CD14-positive monocyte (primary cell): ENCODE measurements at regions not wholly inside any gene's neighbourhood (a gene's known extent, or its start where the extent isn't known, plus 50 kb on each side); places are given as distances from the start of the nearest gene placed in this dataset.

Source experiments
- DNase-seq, 3 donors: peaks; one replicate each; pipeline ENCODE4 v3.0.0-alpha.2; 2011 to 2022
- H2AFZ ChIP-seq: 2 replicates; pipeline ENCODE4 v1.6.0; 2012; ENCODE audit warnings: mild to moderate bottlenecking, low read depth, low read length, inconsistent platforms; ENCODE audit not compliant: insufficient read depth, poor library complexity, severe bottlenecking
- H3K27ac ChIP-seq, 2 donors: 1 replicate in 1 of 2; 2 replicates in 1 of 2; pipeline ENCODE4 v1.5.1; 2012 to 2013; ENCODE audit warnings: low read length in 2 of 2, control low read depth in 1 of 2, inconsistent platforms in 1 of 2, low read depth in 1 of 2, mild to moderate bottlenecking in 1 of 2
- H3K27me3 ChIP-seq, 2 donors: one replicate each; pipeline versions ENCODE4 v1.6.0 to v1.6.1; 2011 to 2013; ENCODE audit warnings: low read length in 2 of 2; ENCODE audit not compliant: control insufficient read depth in 2 of 2, insufficient read depth in 2 of 2
- H3K36me3 ChIP-seq, 2 donors: replicated peaks in 1 of 2; 1 replicate in 1 of 2; 2 replicates in 1 of 2; pipeline versions ENCODE4 v1.5.1 to v1.6.1; 2012 to 2013; ENCODE audit warnings: low read length in 2 of 2, control low read depth in 1 of 2, inconsistent platforms in 1 of 2, mild to moderate bottlenecking in 1 of 2; ENCODE audit not compliant: insufficient read depth in 2 of 2, control insufficient read depth in 1 of 2
- H3K4me1 ChIP-seq, 2 donors: 1 replicate in 1 of 2; 2 replicates in 1 of 2; pipeline versions ENCODE4 v1.5.1 to v1.6.1; 2012 to 2013; ENCODE audit warnings: low read length in 2 of 2, control low read depth in 1 of 2, inconsistent platforms in 1 of 2, mild to moderate bottlenecking in 1 of 2, moderate library complexity in 1 of 2; ENCODE audit not compliant: insufficient read depth in 2 of 2, control insufficient read depth in 1 of 2
- H3K4me2 ChIP-seq: replicated peaks from 2 replicates; pipeline ENCODE3; 2012; ENCODE audit warnings: low read length, moderate library complexity, mild to moderate bottlenecking; ENCODE audit not compliant: poor library complexity, severe bottlenecking; ENCODE audit errors: extremely low read depth
- H3K4me3 ChIP-seq, 3 experiments: fragments of 200-600 bp in 1 of 3; sonication (generic) in 1 of 3; replicated peaks in 1 of 3; 1 replicate in 2 of 3; 2 replicates in 1 of 3; pipeline ENCODE4 v1.5.1; 2011 to 2013; ENCODE audit warnings: low read length in 3 of 3, mild to moderate bottlenecking in 3 of 3, control low read depth in 2 of 3, low read depth in 2 of 3, inconsistent platforms in 1 of 3, moderate library complexity in 1 of 3
- H3K79me2 ChIP-seq: 2 replicates; pipeline ENCODE4 v1.6.0; 2012; ENCODE audit warnings: mild to moderate bottlenecking, control low read depth, inconsistent platforms, low read length, moderate library complexity; ENCODE audit not compliant: insufficient read depth
- H3K9ac ChIP-seq: 2 replicates; pipeline ENCODE4 v1.6.0; 2017; ENCODE audit warnings: low read length, mild to moderate bottlenecking; ENCODE audit not compliant: insufficient read depth, poor library complexity, severe bottlenecking
- H3K9me3 ChIP-seq, 2 donors: replicated peaks in 1 of 2; 1 replicate in 1 of 2; 2 replicates in 1 of 2; pipeline versions ENCODE4 v1.5.1 to v1.6.1; 2012 to 2013; ENCODE audit warnings: low read length in 2 of 2, control low read depth in 1 of 2; ENCODE audit not compliant: control insufficient read depth in 1 of 2, insufficient read depth in 1 of 2
- H4K20me1 ChIP-seq: 2 replicates; pipeline ENCODE4 v1.6.0; 2012; ENCODE audit warnings: mild to moderate bottlenecking, low read length, control low read depth, moderate library complexity; ENCODE audit not compliant: insufficient read depth
- H3K27ac Mint-ChIP-seq, 7 donors: one replicate each; pipeline ENCODE4 v1.8.0; 2020; ENCODE audit warnings: mild to moderate bottlenecking in 7 of 7, mixed read lengths in 7 of 7, moderate library complexity in 6 of 7, inconsistent platforms in 2 of 7
- H3K27me3 Mint-ChIP-seq, 3 donors: one replicate each; pipeline ENCODE4 v1.8.0; 2021 to 2022; ENCODE audit warnings: low read depth in 3 of 3, mild to moderate bottlenecking in 3 of 3, mixed read lengths in 3 of 3, moderate library complexity in 3 of 3, inconsistent platforms in 1 of 3
- H3K36me3 Mint-ChIP-seq, 2 donors: one replicate each; pipeline ENCODE4 v1.8.0; 2020; ENCODE audit warnings: mixed read lengths in 2 of 2, inconsistent platforms in 1 of 2, mild to moderate bottlenecking in 1 of 2
- H3K4me1 Mint-ChIP-seq: one replicate; pipeline ENCODE4 v1.8.0; 2020; ENCODE audit warnings: mild to moderate bottlenecking, mixed read lengths
- H3K4me3 Mint-ChIP-seq, 2 donors: one replicate each; pipeline ENCODE4 v1.8.0; 2020; ENCODE audit warnings: mild to moderate bottlenecking in 2 of 2, mixed read lengths in 2 of 2, moderate library complexity in 1 of 2
- H3K9me3 Mint-ChIP-seq, 7 donors: one replicate each; pipeline ENCODE4 v1.8.0; 2020 to 2022; ENCODE audit warnings: mixed read lengths in 7 of 7, mild to moderate bottlenecking in 6 of 7, moderate library complexity in 6 of 7, inconsistent platforms in 2 of 7
- CTCF ChIP-seq: fragments of 200-600 bp; IDR thresholded peaks from one replicate; pipeline ENCODE4 v1.8.0; 2022; ENCODE audit warnings: antibody characterized with exemption, mild to moderate bottlenecking
- WGBS: methylation state at CpG from one replicate; pipeline ENCODE4 v1.1.5; 2013; ENCODE audit warnings: missing lambda C conversion rate; ENCODE audit not compliant: insufficient coverage; 5-methylcytosine and 5-hydroxymethylcytosine counted together
- intact Hi-C, 2 donors: fragments of 100-400 bp; cut with micrococcal nuclease; formaldehyde crosslinking; loops; one replicate each; pipeline versions ENCODE4 v1.15.0 to v1.15.1; 2023

- Mint-ChIP-seq H3K36me3 (no peaks in the 10 kb centered on the region), H3K4me3 (no peak overlapping the region), H3K9me3 (peaks cover 0 to 4% (median 0%) of the 10 kb centered on the region in 7 donors), H3K27ac (no peak overlapping the region), H3K4me1 (no peaks in the 10 kb centered on the region), H3K27me3 (peaks cover 0 to 4% (median 0%) of the 10 kb centered on the region in 3 donors)
- H3K4me1 ChIP-seq: no peaks in the 10 kb centered on the region
- H3K27ac ChIP-seq: no peak overlapping the region
- H3K4me3 ChIP-seq: no peak overlapping the region
- H3K27me3 ChIP-seq: no peaks in the 10 kb centered on the region
- TF ChIP-seq CTCF: no peak
- H3K36me3 ChIP-seq: no peaks in the 10 kb centered on the region
- H3K9ac ChIP-seq: no peak overlapping the region
- DNase-seq: no peak
- intact Hi-C loops: no loop called here
- H2AFZ ChIP-seq: no peak overlapping the region
- H3K79me2 ChIP-seq: no peaks in the 10 kb centered on the region
- no peaks in the 10 kb centered on the region for H4K20me1 ChIP-seq
- H3K4me2 ChIP-seq: no peak overlapping the region
- H3K9me3 ChIP-seq: no peaks in the 10 kb centered on the region
- no CpG with 5 or more reads among the region's 1 CpG for WGBS
These were observed 207.2 kb upstream of the DAB2 start for GRCh38 chr5:39631958-39632357.

GRCh38 chr5:39629946-39630345, 205.2 kb upstream of the DAB2 start:
- Histone ChIP-seq H4K20me1 (no peaks in the 10 kb centered on the region), H3K9ac (no peak overlapping the region), H3K36me3 (no peaks in the 10 kb centered on the region), H3K4me1 (no peaks in the 10 kb centered on the region), H2AFZ (no peak overlapping the region), H3K9me3 (no peaks in the 10 kb centered on the region), H3K79me2 (no peaks in the 10 kb centered on the region), H3K4me3 (no peak overlapping the region), H3K27ac (no peak overlapping the region), H3K4me2 (no peak overlapping the region), H3K27me3 (no peaks in the 10 kb centered on the region)
- intact Hi-C loops: no loop called here
- H3K27ac Mint-ChIP-seq: no peak overlapping the region
- WGBS: 79% methylated on average over 3 of the region's 5 CpGs
- no peaks in the 10 kb centered on the region for H3K36me3 Mint-ChIP-seq
- H3K27me3 Mint-ChIP-seq: peaks cover 0 to 6% (median 0%) of the 10 kb centered on the region in 3 donors
- no peak overlapping the region for H3K4me3 Mint-ChIP-seq
- DNase-seq: no peak
- no peaks in the 10 kb centered on the region for H3K4me1 Mint-ChIP-seq
- peaks cover 0 to 5% (median 2%) of the 10 kb centered on the region in 7 donors for H3K9me3 Mint-ChIP-seq
- no peak for TF ChIP-seq CTCF
